Astrocyte (in vitro differentiated cells and primary cell): ENCODE measurements at regions not wholly inside any gene's neighbourhood (a gene's known extent, or its start where the extent isn't known, plus 50 kb on each side); places are given as distances from the start of the nearest gene placed in this dataset.

Experiments used
- EZH2 ChIP-seq: IDR thresholded peaks from 2 replicates; pipeline ENCODE4 v1.6.1; 2012; ENCODE audit warnings: mild to moderate bottlenecking, low read length, inconsistent platforms; ENCODE audit not compliant: insufficient read depth
- TF ChIP-seq, protein P1 (sequence below): IDR thresholded peaks from 2 replicates; pipeline ENCODE4 v1.5.1; 2011; ENCODE audit warnings: low read depth, mild to moderate bottlenecking, inconsistent platforms, low read length, moderate library complexity; ENCODE audit not compliant: insufficient read depth

DNA sequence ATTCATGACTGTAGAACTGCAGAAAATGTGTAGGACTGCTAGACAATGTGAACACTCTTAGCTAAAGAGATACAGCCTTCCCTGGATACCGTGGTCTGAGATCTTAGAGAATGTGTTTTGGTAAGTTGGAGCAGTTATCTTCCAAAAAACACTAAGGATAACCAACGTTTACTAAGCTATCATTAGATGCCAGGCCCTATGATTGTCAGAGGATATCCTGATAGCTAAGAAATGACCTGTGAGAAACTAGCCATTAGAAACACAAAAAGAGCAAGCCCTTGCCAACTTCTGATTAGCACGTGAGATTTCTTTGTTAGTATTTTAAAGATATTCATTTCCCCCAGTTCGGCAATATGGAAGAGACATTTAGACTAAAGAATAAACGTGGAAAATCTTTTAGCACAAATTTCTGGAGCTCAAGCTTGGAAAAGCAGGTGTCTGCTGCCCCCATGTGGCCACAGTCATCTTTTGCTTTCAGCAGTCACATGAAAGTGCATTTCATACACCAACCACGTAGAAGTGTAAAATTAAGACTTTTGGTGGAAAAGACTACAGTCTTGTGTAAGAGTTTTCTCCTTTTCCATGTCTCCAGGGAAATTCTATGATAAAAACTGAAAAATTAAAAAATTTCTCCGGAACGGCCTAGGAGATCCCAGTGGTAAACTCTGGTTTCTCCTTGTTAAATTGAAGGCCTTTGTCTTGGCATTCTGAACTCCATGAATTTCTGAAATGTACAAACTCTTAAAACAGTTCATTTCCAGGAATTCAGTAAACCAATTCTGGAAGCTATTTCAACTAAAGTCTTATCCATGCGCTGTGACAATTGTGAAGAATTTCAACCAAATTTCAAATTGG lies 136.4 kb downstream of the ZNF674 start:
- TF ChIP-seq, protein P1, sequence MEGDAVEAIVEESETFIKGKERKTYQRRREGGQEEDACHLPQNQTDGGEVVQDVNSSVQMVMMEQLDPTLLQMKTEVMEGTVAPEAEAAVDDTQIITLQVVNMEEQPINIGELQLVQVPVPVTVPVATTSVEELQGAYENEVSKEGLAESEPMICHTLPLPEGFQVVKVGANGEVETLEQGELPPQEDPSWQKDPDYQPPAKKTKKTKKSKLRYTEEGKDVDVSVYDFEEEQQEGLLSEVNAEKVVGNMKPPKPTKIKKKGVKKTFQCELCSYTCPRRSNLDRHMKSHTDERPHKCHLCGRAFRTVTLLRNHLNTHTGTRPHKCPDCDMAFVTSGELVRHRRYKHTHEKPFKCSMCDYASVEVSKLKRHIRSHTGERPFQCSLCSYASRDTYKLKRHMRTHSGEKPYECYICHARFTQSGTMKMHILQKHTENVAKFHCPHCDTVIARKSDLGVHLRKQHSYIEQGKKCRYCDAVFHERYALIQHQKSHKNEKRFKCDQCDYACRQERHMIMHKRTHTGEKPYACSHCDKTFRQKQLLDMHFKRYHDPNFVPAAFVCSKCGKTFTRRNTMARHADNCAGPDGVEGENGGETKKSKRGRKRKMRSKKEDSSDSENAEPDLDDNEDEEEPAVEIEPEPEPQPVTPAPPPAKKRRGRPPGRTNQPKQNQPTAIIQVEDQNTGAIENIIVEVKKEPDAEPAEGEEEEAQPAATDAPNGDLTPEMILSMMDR = peak; percentile 73
- no peak for TF ChIP-seq EZH2
